ENCODE measurements at regions not wholly inside any gene's neighbourhood (a gene's known extent, or its start where the extent isn't known, plus 50 kb on each side); places are given as distances from the start of the nearest gene placed in this dataset.

GRCh38 chr12:126428769-126429168 is 1363.5 kb downstream of the AACS start:
- intact Hi-C loops (cut with DNase I; ENCODE audit: low total_unique reads): no loop called here
- no peak for DNase-seq
- peaks cover 0 to 15% (median 5%) of the 10 kb centered on the region in 8 donors for H3K9me3 ChIP-seq
- no peak overlapping the region for H3K4me3 ChIP-seq
- WGBS, 5 donors: 75 to 83% (median 80%) methylated on average over 5 of the region's 5 CpGs
- no peaks in the 10 kb centered on the region for H3K27me3 ChIP-seq (replicated peaks in 1 of 7)
- no peak overlapping the region for H3K27ac ChIP-seq
- TF ChIP-seq CTCF (IDR thresholded peaks at IDR 0.05 in 8 of 11, conservative IDR thresholded peaks at IDR 0.05 in 3 of 11) (no peak), POLR2AphosphoS5 (IDR thresholded peaks at IDR 0.05) (no peak), POLR2A (IDR thresholded peaks at IDR 0.05) (no peak)
- no peaks in the 10 kb centered on the region for H3K36me3 ChIP-seq
- no peaks in the 10 kb centered on the region for H3K4me1 ChIP-seq

GRCh38 chr12:126430921-126431320 is 1365.7 kb downstream of the AACS start:
- 54 to 61% (median 56%) methylated on average over 2 of the region's 2 CpGs for WGBS, 5 donors
- intact Hi-C loops (cut with DNase I; ENCODE audit: low total_unique reads): no loop called here

DNA sequence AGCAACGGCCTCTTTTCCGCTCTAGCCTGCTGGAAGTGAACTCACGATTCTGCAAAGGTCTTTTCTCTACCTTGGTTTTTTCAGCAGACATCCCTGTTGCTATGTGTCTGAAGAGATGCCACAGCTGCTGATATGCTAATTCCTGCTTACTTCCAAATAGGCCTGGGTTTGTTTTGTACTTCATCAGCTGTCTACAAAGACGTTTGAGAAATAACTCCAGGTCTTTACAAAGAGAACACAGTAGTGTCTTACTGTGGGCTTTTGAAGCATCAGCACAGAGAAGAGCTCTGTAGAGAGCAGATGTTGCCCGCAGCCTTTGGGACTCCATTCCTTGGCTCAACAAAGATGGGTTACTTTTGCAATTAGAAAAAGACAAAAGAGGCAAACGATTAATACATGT is 1366.5 kb downstream of the AACS start:
- TF ChIP-seq POLR2A (IDR thresholded peaks at IDR 0.05) (no peak), CTCF (IDR thresholded peaks at IDR 0.05 in 8 of 11, conservative IDR thresholded peaks at IDR 0.05 in 3 of 11) (no peak)
- no peak for DNase-seq
- Histone ChIP-seq H3K9me3 (peaks cover 0 to 15% (median 5%) of the 10 kb centered on the region in 8 donors), H3K4me3 (no peak overlapping the region), H3K36me3 (no peaks in the 10 kb centered on the region), H3K4me1 (no peaks in the 10 kb centered on the region), H3K27me3 (replicated peaks in 1 of 7) (no peaks in the 10 kb centered on the region), H3K27ac (no peak overlapping the region)
- intact Hi-C loops (cut with DNase I; ENCODE audit: low total_unique reads): no loop called here
- 67 to 72% (median 70%) methylated on average over 6 of the region's 6 CpGs for WGBS, 5 donors

More at GRCh38 chr12:126430921-126431320, 1365.7 kb downstream of the AACS start:
- no peaks in the 10 kb centered on the region for H3K27me3 ChIP-seq (replicated peaks in 1 of 7)
- TF ChIP-seq CTCF (IDR thresholded peaks at IDR 0.05 in 8 of 11, conservative IDR thresholded peaks at IDR 0.05 in 3 of 11): no peak
- no peak for TF ChIP-seq POLR2A (IDR thresholded peaks at IDR 0.05)
- TF ChIP-seq POLR2AphosphoS5 (IDR thresholded peaks at IDR 0.05): no peak
- peaks cover 0 to 15% (median 5%) of the 10 kb centered on the region in 8 donors for H3K9me3 ChIP-seq
- no peaks in the 10 kb centered on the region for H3K36me3 ChIP-seq
- H3K4me1 ChIP-seq: no peaks in the 10 kb centered on the region
- H3K27ac ChIP-seq: no peak overlapping the region
- no peak overlapping the region for H3K4me3 ChIP-seq
- no peak for DNase-seq

DNA sequence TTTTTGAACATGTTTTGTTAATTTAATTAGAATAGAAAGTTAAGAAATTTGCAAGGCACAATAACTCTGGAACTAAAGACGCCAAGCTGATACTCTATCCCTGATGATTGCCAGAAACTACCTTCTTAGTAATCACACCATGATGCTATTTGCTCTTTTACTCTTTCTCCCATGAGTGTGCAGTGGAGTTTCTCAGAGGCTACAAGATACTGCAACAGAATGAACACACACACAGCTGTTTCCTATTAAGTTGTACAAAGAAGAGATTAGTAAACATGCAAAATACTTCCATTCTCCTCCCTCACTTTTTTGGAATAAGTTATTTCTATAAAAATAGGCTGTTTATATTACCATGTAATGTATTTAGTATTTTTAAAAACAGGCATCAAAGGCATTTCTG is 1367.5 kb downstream of the AACS start:
- intact Hi-C loops (cut with DNase I; ENCODE audit: low total_unique reads): no loop called here
- no peak for DNase-seq
- peaks cover 0 to 15% (median 5%) of the 10 kb centered on the region in 8 donors for H3K9me3 ChIP-seq

More for the DNA sequence above, 1367.5 kb downstream of the AACS start:
- 63 to 90% (median 72%) methylated on average over 1 of the region's 1 CpG for WGBS, 5 donors
- no peak overlapping the region for H3K27ac ChIP-seq
- no peaks in the 10 kb centered on the region for H3K27me3 ChIP-seq (replicated peaks in 1 of 7)
- H3K4me3 ChIP-seq: no peak overlapping the region
- no peaks in the 10 kb centered on the region for H3K4me1 ChIP-seq
- TF ChIP-seq POLR2A (IDR thresholded peaks at IDR 0.05): no peak
- TF ChIP-seq POLR2AphosphoS5 (IDR thresholded peaks at IDR 0.05): no peak
- no peak for TF ChIP-seq CTCF (IDR thresholded peaks at IDR 0.05 in 8 of 11, conservative IDR thresholded peaks at IDR 0.05 in 3 of 11)
- no peaks in the 10 kb centered on the region for H3K36me3 ChIP-seq
